Stimulated activated CD8-positive, alpha-beta memory T cell treated with anti-CD3 and anti-CD28 coated beads, Interleukin-4, amount 100 ng/mL, for 24 hours (primary cell): ENCODE measurements at regions not wholly inside any gene's neighbourhood (a gene's known extent, or its start where the extent isn't known, plus 50 kb on each side); places are given as distances from the start of the nearest gene placed in this dataset.

ENCODE experiments used
- DNase-seq: peaks from one replicate; pipeline ENCODE4 v3.0.0-alpha.2; 2020; ENCODE audit warnings: low read depth

GRCh38 chr16:87252269-87252970 is 64.8 kb downstream of the C16orf95 start:
- no peak for DNase-seq
